ENCODE measurements at regions not wholly inside any gene's neighbourhood (a gene's known extent, or its start where the extent isn't known, plus 50 kb on each side); places are given as distances from the start of the nearest gene placed in this dataset.

DNA sequence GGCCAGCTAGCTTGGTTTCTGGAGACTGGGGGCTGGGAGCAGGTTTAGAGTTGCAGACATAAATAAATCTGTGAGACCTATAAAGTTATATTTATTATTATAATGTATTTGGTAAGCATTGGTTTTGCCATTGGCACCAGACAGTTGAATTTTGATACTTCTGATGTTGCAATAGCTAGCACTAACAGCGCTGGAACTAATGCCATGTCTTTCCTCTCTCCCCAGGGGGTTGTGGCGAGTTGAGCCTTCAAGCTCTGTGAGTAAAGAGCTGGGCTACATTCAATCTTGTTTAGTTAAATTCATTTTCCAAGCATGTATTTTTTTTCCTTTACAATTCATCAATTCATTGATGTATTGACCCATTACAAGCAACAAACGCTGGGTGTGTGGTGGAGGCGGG, 358.7 kb upstream of the NR3C2 start:
- Mint-ChIP-seq H3K4me1 (no peaks in the 10 kb centered on the region), H3K36me3 (no peaks in the 10 kb centered on the region), H3K27me3 (ENCODE audit: low read depth in 2 of 2) (no peaks in the 10 kb centered on the region), H3K9me3 (peaks cover 0 to 9% of the 10 kb centered on the region in 2 donors), H3K27ac (no peak overlapping the region), H3K4me3 (no peak overlapping the region)
- no peak overlapping the region for H3K27ac ChIP-seq (ENCODE audit: low read length)
- H3K36me3 ChIP-seq (ENCODE audit: control insufficient read depth, insufficient read depth, low read length): no peaks in the 10 kb centered on the region
- H3K4me1 ChIP-seq (ENCODE audit: control insufficient read depth, insufficient read depth, low read length): no peaks in the 10 kb centered on the region
- no peak overlapping the region for H3K4me3 ChIP-seq (ENCODE audit: low read length)
- WGBS (ENCODE audit: insufficient coverage): 76% methylated on average over 2 of the region's 4 CpGs
- TF ChIP-seq, protein P1, sequence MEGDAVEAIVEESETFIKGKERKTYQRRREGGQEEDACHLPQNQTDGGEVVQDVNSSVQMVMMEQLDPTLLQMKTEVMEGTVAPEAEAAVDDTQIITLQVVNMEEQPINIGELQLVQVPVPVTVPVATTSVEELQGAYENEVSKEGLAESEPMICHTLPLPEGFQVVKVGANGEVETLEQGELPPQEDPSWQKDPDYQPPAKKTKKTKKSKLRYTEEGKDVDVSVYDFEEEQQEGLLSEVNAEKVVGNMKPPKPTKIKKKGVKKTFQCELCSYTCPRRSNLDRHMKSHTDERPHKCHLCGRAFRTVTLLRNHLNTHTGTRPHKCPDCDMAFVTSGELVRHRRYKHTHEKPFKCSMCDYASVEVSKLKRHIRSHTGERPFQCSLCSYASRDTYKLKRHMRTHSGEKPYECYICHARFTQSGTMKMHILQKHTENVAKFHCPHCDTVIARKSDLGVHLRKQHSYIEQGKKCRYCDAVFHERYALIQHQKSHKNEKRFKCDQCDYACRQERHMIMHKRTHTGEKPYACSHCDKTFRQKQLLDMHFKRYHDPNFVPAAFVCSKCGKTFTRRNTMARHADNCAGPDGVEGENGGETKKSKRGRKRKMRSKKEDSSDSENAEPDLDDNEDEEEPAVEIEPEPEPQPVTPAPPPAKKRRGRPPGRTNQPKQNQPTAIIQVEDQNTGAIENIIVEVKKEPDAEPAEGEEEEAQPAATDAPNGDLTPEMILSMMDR (IDR thresholded peaks at IDR 0.05): no peak
- H3K9me3 ChIP-seq (ENCODE audit: control insufficient read depth, insufficient read depth, low read length): no peaks in the 10 kb centered on the region
- ATAC-seq (no peak), DNase-seq (no peak)
- intact Hi-C loops (cut with micrococcal nuclease): no loop called here
- no peaks in the 10 kb centered on the region for H3K27me3 ChIP-seq (ENCODE audit: control insufficient read depth, insufficient read depth, low read length)

DNA sequence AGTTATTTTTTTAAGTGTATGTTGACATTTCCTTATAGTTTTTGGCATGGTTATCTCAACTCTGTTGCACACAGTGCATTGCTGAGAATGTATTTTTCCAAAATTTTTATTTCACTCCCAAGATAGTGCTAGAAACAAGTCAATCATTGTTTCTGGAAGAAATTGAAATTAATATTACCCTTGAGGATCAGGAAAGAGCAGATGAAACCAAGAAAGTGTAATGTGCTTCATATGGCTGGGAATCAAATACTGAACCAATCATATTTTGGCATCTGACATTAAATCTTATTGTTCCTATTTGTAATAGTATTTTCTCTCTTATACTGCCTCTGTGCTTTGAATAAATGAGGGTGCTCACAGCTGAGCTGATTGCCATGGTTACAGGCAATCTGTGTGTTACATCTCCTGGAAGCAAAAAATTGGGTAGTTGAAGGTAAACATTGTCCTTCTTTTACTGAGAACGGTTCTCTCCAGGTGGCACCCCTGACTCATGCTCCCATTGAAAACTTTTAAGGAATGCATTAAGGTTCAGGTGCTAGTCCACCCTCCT, 358.2 kb upstream of the NR3C2 start:
- no peaks in the 10 kb centered on the region for H3K4me1 ChIP-seq (ENCODE audit: control insufficient read depth, insufficient read depth, low read length)
- peaks cover 2 to 9% of the 10 kb centered on the region in 2 donors for H3K9me3 Mint-ChIP-seq
- H3K36me3 Mint-ChIP-seq: no peaks in the 10 kb centered on the region
- ATAC-seq (no peak), DNase-seq (no peak)
- no peak overlapping the region for H3K4me3 ChIP-seq (ENCODE audit: low read length)
- H3K9me3 ChIP-seq (ENCODE audit: control insufficient read depth, insufficient read depth, low read length): no peaks in the 10 kb centered on the region
- no peaks in the 10 kb centered on the region for H3K27me3 ChIP-seq (ENCODE audit: control insufficient read depth, insufficient read depth, low read length)
- H3K27ac ChIP-seq (ENCODE audit: low read length): no peak overlapping the region
- no peak overlapping the region for H3K27ac Mint-ChIP-seq
- 86% methylated on average over 1 of the region's 1 CpG for WGBS (ENCODE audit: insufficient coverage)
- TF ChIP-seq, protein P1 (IDR thresholded peaks at IDR 0.05): no peak
- H3K4me3 Mint-ChIP-seq: no peak overlapping the region
- no peaks in the 10 kb centered on the region for H3K27me3 Mint-ChIP-seq (ENCODE audit: low read depth in 2 of 2)
- intact Hi-C loops (cut with micrococcal nuclease): no loop called here
- H3K4me1 Mint-ChIP-seq: no peaks in the 10 kb centered on the region
- no peaks in the 10 kb centered on the region for H3K36me3 ChIP-seq (ENCODE audit: control insufficient read depth, insufficient read depth, low read length)

DNA sequence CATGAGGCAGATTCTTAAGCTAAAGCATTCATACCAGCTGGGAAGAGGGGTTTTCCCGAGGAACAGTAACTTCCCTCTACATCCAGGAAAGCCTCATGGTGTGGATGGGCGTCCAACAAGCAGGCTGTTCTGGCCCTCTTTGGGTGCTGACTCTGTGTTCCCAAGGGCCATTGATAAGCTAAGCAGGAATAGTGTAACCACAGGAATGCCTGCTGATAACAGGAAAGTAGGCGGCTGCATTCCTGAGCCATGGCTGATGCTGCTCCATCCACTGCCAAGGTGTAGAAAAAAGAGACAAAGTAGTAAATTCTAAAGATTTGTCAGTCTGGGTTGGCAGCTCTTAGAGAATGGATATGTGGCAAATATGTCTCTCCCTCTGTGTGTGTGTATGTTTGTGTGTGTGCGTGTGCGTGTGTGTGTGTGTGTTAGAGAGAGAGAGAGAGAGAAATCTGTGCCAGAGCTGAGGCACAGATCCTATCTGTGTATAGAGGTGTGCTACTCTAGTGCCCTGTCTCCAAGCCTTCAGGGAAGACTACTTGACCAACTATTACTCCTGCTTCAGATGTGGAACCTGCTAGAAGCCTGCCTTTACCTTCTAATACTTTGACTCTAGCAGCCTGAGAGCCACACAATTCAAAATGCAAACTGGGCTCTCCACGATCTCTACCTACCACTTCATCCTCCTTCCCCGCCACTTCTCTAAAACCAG, 353.1 kb upstream of the NR3C2 start:
- no peaks in the 10 kb centered on the region for H3K36me3 ChIP-seq (ENCODE audit: control insufficient read depth, insufficient read depth, low read length)
- Mint-ChIP-seq H3K4me1 (no peaks in the 10 kb centered on the region), H3K9me3 (peaks cover 2 to 5% of the 10 kb centered on the region in 2 donors), H3K4me3 (no peak overlapping the region), H3K27me3 (ENCODE audit: low read depth in 2 of 2) (no peaks in the 10 kb centered on the region), H3K27ac (no peak overlapping the region), H3K36me3 (no peaks in the 10 kb centered on the region)
- H3K9me3 ChIP-seq (ENCODE audit: control insufficient read depth, insufficient read depth, low read length): no peaks in the 10 kb centered on the region
- H3K27ac ChIP-seq (ENCODE audit: low read length): no peak overlapping the region
- 85% methylated on average over 7 of the region's 7 CpGs for WGBS (ENCODE audit: insufficient coverage)
- intact Hi-C loops (cut with micrococcal nuclease): no loop called here
- no peak for DNase-seq
- no peaks in the 10 kb centered on the region for H3K27me3 ChIP-seq (ENCODE audit: control insufficient read depth, insufficient read depth, low read length)
- TF ChIP-seq, protein P1 (IDR thresholded peaks at IDR 0.05): no peak
- H3K4me3 ChIP-seq (ENCODE audit: low read length): no peak overlapping the region
- ATAC-seq: no peak
- no peaks in the 10 kb centered on the region for H3K4me1 ChIP-seq (ENCODE audit: control insufficient read depth, insufficient read depth, low read length)

DNA sequence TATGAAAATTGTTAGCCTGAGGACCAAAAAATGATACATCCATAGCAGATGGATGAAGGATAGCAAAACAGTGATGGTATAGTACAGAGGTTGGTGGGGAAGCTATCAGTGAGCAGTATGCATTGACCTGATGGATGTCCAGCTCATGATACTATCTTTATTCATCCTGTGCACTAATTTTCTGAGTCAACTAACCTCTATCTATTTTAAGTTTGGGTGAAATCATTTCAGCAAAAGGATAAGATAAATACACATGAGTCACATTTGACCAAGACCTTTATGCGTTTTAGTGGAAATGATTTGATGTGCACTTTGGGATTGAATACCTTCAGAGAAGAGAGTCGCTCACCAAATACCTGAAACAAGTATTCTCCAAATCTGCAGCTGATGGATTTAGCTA, 351.0 kb upstream of the NR3C2 start:
- Mint-ChIP-seq H3K27me3 (ENCODE audit: low read depth in 2 of 2) (no peaks in the 10 kb centered on the region), H3K36me3 (no peaks in the 10 kb centered on the region), H3K27ac (no peak overlapping the region), H3K4me1 (no peaks in the 10 kb centered on the region), H3K4me3 (no peak overlapping the region), H3K9me3 (peaks cover 4 to 5% of the 10 kb centered on the region in 2 donors)
- H3K27ac ChIP-seq (ENCODE audit: low read length): no peak overlapping the region
- WGBS (ENCODE audit: insufficient coverage): 75% methylated on average over 1 of the region's 2 CpGs
- H3K27me3 ChIP-seq (ENCODE audit: control insufficient read depth, insufficient read depth, low read length): no peaks in the 10 kb centered on the region
- H3K36me3 ChIP-seq (ENCODE audit: control insufficient read depth, insufficient read depth, low read length): no peaks in the 10 kb centered on the region
- no peaks in the 10 kb centered on the region for H3K4me1 ChIP-seq (ENCODE audit: control insufficient read depth, insufficient read depth, low read length)
- ATAC-seq (no peak), DNase-seq (no peak)
- H3K4me3 ChIP-seq (ENCODE audit: low read length): no peak overlapping the region
- no peaks in the 10 kb centered on the region for H3K9me3 ChIP-seq (ENCODE audit: control insufficient read depth, insufficient read depth, low read length)
- TF ChIP-seq, protein P1 (IDR thresholded peaks at IDR 0.05): no peak
- intact Hi-C loops (cut with micrococcal nuclease): no loop called here

All from natural killer cell (primary cell).